Iris pigment epithelial cell (primary cell): ENCODE measurements at regions not wholly inside any gene's neighbourhood (a gene's known extent, or its start where the extent isn't known, plus 50 kb on each side); places are given as distances from the start of the nearest gene placed in this dataset.
"Not testable (repeated sequence)": the region's sequence is repeated elsewhere in the genome, so short reads cannot be mapped to it uniquely, and the experiment has no call there.

Experiments used
- DNase-seq: peaks from one replicate; pipeline ENCODE4 v3.0.0-alpha.2; 2011; ENCODE audit warnings: low read depth

- DNase-seq: no peak
These were observed 163.6 kb downstream of the GLUL start for GRCh38 chr1:182227864-182228547.

GRCh38 chr1:182226618-182227017 lies 165.0 kb downstream of the GLUL start:
- no peak for DNase-seq

- DNase-seq: not testable (repeated sequence)
These were observed 164.2 kb upstream of the ZNF648 start for GRCh38 chr1:182225755-182226154.

- DNase-seq: not testable (repeated sequence)
These were observed 160.5 kb upstream of the ZNF648 start for GRCh38 chr1:182221990-182222389.

GRCh38 chr1:182221367-182221766 lies 159.9 kb upstream of the ZNF648 start:
- not testable (repeated sequence) for DNase-seq

- DNase-seq: no peak
These were observed 156.5 kb upstream of the ZNF648 start for GRCh38 chr1:182217967-182218366.

- DNase-seq: peak; percentile 30
These were observed 155.6 kb upstream of the ZNF648 start for GRCh38 chr1:182217071-182217470.

GRCh38 chr1:182215764-182216163 lies 154.3 kb upstream of the ZNF648 start:
- no peak for DNase-seq

GRCh38 chr1:182213163-182213562 lies 151.7 kb upstream of the ZNF648 start:
- DNase-seq: no peak

GRCh38 chr1:182211386-182211785 lies 149.9 kb upstream of the ZNF648 start:
- no peak for DNase-seq

- DNase-seq: no peak
These were observed 148.9 kb upstream of the ZNF648 start for GRCh38 chr1:182210417-182210816.

GRCh38 chr1:182207300-182207699 lies 145.8 kb upstream of the ZNF648 start:
- no peak for DNase-seq

GRCh38 chr1:182206626-182207239 lies 145.2 kb upstream of the ZNF648 start:
- no peak for DNase-seq

- no peak for DNase-seq
These were observed 144.0 kb upstream of the ZNF648 start for GRCh38 chr1:182205351-182206022.

- DNase-seq: no peak
These were observed 141.8 kb upstream of the ZNF648 start for GRCh38 chr1:182203191-182203875.

- DNase-seq: not testable (repeated sequence)
These were observed 140.0 kb upstream of the ZNF648 start for GRCh38 chr1:182201490-182201889.

GRCh38 chr1:182200025-182200812 lies 138.7 kb upstream of the ZNF648 start:
- no peak for DNase-seq

- DNase-seq: no peak
These were observed 136.6 kb upstream of the ZNF648 start for GRCh38 chr1:182198006-182198605.

- no peak for DNase-seq
These were observed 135.7 kb upstream of the ZNF648 start for GRCh38 chr1:182196897-182197870.

- DNase-seq: no peak
These were observed 134.2 kb upstream of the ZNF648 start for GRCh38 chr1:182195733-182196132.
